HG03571 (cell line): ENCODE measurements at regions not wholly inside any gene's neighbourhood (a gene's known extent, or its start where the extent isn't known, plus 50 kb on each side); places are given as distances from the start of the nearest gene placed in this dataset.

Experiments
- ATAC-seq: cut with Tn5 transposase; IDR thresholded peaks from one replicate; pipeline ENCODE4 v1.9.1; 2021; ENCODE audit not compliant: unreplicated experiment

DNA sequence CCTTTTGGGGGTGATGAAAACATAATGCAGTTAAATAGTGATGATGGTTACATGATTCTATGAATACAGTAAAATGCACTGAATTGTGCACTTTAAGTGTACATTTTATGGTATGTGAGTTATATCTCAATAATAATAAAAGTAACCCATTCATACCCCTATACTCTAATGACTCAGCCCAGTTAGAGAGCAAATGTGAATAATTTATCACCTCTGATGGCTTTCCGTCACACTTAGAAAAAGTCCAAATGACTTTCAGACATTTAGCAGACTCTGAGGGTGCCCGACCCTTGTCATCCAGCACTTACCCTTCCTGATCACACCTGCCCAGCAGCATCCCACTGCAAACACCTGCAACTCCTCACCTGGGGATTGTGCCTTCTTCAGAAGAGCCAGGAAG, 148.1 kb upstream of the MAF start:
- no peak for ATAC-seq

DNA sequence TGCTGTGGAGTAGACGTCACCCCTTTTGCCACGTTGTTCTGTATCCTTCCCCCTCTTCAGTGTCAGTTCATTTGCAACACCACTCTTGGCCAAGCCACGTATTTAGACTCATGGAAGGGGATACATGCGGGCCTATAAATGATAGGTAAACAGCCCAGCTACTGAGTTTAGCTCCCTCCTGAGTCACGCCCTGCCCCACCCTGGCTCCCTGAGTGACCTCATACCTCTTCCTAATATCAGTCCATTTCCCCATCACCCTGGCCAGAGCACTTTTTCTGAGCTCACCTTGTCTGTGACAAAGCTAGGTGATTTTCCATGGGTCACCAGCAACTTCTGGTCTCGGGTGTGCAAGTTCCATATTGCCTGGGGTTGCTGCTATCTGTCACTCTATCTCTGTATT, 147.2 kb upstream of the MAF start:
- ATAC-seq: no peak

DNA sequence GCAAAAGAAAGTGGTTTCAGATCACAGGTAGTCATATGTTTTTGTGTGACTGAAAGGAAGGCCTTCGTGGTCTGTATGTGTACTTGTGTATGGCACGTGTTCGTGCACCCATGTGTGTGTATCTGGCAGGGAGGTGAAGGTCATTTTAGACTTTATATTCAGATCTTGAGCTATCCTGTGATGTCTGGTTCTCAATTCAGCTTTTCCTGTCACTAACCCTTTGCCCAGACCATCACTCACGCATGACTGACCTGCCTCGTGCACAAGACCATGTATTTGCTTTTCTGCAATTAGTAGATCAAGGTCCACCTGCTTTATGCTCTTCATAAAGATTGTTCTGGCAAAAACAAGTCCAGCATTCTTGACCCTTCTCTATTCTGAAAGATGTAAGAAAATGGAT, 139.7 kb upstream of the MAF start:
- ATAC-seq: no peak

DNA sequence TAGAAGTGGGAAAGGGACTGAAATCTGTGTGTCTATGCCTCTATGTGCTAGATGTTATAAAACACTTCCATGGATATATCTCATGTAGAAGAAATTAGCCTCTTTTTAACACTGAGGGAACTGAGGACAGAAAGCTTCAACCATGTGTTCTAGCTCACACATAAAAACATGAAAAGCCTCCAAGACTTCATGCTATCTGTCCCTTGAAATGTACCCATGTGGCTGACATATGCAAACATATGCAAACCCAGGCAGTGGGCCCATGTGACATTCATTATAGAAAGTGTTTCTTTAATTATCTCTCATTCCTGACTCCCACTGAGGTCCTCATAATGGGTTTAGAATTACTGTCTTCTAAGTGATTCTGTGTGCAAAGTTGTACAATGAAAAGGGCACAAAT, 134.7 kb upstream of the MAF start:
- no peak for ATAC-seq

DNA sequence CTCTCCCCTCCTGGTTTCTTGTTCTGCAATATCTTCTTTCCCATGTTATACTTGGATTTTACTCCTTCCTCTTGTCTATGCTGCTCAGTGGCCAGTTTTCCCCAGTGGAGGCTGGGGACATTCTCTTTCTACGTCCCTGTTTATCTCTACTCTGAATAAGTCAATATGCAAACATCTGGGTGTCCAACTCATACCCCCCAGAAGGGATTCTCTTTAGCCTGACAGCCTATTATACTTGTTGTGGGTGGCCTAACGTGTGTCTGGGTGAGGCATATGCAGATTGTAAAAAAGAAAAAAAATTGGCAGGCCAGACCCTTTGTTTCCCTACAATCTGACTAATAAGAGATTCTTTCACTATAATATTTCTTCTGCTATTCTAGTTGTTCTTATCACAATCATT, 134.2 kb upstream of the MAF start:
- no peak for ATAC-seq

DNA sequence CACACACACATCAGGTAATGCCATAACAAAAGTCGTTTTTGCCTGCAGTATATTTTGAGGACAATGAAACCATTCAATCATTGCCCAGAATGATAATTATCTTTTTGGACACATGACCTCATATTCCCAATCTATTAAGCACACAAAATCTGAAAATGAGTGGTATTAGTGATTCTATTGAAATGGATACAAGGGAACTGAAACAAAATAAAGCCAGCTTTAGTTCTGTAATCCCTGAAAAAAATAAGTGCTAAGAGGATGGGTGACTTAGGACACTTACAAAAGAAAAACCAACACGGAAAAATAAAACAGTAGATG, 128.3 kb upstream of the MAF start:
- no peak for ATAC-seq

DNA sequence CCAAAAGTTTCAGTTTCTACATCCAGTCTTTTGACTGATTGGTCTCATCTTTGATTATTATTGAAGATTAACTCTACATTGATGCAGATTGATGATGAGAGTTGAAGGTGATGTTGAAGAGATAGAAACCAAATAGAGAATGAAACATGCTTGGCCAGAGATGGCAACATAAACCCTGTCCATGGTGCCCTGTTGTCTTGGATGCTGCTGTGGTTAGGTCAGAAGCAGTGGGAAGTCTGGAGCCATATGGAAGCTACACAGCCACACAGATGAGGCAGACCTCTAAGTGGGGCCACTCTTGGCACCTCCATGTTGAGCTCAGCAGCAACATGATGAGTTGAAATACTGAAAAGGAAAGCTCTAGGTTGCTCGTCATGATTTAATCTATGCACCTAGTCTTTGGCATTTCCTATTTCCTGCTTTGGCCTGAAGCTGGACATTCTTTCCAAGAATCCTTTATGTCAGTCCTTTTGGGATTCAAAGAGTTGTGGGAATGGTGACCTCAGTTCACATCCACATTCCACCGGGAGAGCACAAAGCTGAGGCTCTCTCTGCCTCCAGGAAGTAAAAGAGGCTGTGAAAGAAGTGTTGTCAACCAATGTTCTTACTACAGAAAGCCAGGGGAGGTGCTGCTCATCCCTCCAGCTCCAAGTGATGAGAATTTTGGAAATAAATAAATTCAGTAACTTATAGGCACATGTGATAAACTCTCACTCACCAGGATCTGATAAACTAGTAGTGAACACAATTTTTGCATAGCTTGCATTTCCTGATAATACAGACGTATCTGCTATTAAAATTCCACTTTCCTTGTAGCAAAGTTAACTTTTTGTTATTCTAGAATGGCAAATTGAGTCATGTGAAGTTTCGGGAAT, 127.7 kb upstream of the MAF start:
- ATAC-seq: no peak

DNA sequence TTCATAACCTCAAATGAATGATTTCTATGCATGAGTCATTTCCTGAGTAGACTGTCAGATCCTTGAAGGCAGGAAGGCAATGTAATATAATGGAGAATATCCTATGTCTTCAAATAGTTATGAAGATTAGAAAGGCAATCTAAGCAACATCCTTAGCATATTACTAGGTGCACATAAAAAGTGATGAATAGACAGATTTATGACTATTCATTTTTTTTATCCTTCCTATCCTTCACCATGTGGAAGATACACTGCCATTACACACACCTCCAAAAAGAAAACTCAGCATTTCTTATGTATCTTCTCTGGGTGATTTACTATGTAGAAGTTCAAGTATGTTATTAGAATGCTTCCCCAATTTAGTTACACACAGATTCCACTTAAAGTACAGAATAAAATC, 126.4 kb upstream of the MAF start:
- no peak for ATAC-seq

DNA sequence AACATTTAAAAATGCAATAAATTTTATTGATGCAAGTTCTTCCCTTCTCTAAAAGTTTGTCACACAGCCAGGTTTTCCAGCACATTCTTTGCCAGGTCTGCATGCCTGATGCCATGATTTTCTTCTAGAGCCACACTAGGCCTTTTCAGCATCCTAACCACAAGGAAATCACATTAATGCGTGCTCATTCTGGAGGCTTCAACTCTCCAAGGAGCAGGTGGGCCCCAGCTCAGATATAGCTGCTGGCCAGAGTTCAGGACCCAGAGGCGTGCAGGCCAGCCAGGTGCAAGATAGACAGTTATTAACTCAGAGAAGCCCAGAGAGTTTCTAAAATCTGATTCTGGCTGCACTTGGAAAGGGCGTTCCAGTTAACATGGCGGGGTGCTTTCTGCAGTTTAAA, 124.5 kb upstream of the MAF start:
- no peak for ATAC-seq

DNA sequence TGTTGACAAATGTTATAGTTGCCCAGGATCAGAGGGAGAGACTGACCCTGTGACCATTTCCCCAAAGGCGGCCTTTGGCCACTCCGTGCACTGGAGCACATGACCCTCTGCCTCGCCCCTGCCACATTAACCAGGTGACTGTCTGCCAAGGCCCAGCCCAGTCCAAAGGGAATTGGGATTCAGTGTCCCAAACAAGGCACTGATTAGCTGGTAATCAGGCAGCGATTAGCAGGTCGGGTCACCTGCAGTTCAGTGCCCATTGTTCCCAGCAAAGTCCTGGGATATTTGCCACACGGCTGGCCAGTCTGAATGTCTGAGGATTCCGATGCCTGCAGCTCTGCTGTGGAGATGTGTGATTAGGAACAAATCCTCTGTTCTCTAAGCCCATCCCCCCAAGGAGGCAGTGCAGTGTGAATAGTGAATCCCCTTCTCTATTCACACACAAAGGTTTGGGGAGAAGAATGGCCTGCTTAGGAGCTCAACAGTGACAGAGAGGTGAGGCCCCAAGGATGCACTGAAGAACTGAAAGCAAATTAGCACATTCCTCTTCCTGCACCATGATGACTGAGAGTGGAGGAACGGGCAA, 123.1 kb upstream of the MAF start:
- no peak for ATAC-seq

DNA sequence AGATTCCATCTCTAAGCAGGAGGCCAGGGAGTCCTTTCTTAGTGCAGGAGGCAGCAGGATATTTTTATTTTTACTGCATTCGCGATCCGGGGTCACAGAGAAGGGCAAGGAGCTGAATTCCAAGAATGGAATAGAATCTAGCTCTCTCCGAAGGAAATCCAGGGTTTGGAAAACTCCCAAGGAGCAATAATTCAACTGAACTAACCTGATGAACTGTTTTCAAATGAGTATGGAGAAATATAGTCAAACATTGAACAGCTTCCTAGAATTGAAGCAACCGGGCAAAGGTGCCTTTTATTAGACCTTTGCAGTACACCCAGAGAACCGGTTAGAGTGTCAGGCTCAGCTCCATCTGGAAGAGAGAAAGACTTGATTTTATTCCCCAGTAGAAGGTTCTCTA, 120.7 kb upstream of the MAF start:
- ATAC-seq: no peak

DNA sequence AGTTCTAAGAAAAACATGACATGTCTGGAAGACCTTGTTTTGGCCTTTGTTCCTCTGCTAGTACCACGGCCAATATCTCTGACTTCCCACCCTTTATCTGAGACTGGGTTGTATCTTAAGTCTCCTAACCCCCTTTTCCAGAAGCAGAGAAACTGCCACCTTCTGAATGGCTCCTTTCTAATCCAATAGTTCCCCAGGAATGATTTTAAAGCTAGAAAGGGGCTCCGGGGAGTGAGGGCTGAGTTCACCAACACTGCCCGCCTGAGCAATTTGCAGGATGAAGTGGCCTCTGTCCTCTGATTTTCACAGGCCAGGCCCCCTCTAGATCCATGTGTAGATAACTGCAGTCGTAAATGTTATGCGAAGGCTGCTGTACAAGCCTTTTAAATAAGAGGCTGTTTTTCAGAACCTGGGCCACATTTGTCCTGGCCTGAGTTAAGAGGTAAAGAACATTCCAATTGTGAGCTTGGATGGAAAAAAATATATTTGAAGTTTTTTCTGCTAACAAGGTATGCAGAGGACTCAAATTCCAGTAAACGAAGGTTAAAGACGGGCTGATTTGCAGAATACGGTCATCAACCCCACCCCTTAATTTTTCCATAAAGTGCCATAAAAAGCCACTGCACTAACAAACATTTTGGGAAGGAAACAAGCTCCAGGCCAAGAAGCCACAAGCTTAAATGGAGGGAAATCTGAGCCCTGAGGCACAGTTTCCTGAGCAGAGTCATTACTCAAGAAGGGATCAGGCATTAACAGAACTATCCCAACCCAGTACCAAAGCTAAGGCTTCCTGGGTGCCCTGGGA, 117.0 kb upstream of the MAF start:
- no peak for ATAC-seq

DNA sequence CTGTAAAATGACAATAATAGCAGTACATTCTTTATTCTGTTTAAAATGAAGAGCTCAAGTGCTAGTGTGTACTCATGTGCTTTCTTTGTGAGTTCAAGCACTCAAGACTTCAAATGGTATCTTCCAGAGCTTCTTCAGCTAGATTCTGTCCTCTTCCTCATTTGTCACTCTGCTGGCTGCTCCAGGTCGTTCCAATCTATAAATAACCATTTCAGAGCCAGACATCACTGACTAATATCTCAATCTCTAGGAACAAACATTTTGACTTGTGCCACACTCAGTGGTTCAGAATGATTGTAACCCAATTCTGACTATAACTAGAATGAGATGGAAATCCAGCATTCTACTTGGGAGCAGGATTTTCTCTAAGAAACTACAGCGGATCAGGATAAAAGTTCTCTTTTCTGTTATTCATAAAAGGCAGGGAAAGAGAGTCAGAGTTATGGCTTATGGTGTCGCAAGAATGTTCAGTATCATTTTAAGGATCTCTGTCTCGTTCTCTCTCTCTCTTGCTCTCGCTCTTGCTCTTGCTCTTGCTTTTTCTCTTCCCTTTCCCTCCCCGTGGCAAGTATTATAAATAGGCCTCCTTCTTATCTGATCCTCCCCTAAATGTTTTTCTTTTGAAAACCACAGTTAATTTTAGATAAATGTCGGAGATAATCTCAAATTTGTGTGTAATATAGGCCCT, 116.3 kb upstream of the MAF start:
- ATAC-seq: no peak

DNA sequence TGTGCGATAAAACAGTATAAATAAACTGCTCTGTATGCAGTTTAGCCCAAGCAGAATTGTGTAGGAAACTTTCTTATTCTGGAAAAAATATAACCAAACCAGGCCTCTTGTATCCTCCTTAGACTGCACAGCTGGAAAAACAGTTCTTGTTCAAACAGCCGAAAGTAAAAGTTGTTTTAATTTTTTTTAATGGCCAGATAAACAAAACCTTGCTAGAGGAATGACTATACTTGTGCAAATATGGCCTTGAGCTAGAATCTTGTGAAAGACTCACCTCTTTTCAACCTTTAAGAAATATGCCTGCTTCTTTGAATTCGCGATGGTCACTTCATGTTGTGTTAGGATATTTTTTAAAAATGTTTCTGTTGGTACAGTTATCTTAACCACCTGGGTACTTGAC, 114.5 kb upstream of the MAF start:
- ATAC-seq: no peak

DNA sequence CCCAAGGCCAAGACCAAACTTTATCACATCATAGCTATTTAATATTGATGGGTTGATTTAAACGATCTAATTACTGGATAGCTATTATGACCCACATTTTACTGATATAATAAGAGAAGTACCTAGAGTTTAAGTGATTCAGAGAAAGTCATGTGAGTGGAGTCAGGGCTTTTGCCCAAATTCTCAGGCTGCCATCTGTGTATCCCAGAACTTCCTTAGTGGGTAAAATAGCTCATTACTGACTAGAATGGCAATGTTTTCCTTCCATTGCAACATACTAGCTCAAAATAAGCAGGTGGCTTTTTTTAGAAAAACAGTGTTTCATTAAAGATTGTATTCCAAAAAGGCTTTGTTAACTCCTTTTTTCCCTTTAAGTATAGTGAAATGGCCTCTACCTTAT, 113.9 kb upstream of the MAF start:
- ATAC-seq: no peak

DNA sequence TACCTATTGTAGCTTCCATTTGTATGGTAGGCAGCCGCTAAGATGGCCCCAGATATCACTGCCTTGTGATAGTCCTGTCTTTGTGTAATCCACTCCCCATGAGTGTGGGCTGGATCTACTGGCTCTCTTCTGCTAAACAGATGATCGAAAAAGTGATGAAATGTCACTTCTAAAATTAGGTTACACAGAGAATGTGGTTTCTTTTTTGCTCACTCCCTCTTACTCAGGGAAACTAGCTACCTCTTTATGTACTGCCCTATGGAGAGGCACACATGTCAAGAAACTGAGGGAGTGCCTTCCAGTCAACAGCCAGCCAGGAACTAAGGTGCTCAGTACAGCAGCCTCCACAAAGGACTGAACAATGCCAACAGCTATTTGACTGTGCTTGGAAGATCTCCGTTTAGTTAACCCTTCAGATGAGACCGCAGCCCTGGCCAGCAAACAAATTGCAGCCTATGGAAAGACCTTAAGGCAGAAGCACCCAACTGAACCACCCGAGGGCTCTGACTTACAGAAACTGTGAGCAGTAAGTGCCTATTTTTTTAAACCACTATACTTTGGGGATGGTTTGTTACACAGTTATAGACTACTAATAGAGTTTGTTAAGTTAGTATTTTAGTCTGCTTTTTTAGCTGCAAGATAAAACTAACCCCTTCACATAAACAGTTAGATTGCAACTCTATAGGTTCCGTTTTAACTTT, 113.2 kb upstream of the MAF start:
- no peak for ATAC-seq

DNA sequence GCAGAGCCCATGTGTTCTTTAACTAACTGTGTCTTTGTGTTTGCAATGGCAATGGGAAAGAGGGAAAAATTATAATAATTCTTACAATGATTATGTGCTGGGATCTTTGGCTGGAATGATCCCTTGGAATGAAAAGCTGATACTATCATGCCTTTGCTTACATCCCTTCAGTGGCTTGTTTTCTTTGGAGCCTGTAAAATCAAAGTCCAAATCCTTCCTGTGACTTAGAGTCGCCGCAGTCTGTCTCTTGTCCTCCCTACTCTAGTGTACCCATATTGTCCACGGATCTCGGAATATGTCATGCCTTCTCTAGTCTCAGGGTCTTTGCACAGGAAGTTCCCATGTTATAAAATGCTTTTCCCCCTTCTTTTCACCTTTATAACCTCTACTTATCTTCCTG, 111.7 kb upstream of the MAF start:
- no peak for ATAC-seq

DNA sequence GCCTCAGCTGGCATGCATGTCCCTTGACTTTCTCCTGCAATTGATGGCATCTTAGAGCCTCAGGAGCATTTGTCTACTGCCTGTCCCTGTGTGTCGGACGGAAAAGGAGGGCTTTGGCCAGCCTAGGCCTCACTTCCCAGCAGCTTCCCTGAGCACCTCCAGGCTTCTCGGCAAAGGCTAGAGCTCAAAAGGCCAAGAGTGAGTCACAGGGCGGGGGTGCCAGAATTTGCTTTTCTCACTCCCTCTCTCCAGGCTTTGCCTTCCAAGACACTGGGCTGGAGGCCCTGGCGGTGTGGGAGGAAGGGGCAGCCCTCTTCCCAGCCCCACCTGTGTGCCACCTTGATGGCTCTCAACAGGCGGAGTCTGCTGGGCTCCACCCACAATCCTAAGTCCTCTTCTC, 107.3 kb upstream of the MAF start:
- no peak for ATAC-seq

DNA sequence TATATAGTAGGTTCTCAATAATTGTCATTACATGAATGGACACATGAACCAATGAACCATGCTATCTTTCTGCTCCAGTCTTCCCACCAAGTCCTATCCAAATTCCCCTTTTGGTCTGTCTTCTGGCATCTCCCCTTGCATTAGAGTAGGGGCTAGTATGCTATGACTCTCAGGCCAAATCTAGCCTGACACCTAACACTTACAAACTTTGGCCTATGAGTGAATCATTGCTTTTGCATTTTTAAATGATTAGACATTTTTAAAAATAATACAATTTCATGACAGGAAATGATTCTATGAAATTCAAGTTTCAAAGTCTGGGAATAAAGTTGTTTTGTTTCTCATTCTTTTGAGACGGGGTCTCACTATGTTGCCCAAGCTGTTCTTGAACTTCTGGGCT, 102.5 kb upstream of the MAF start:
- no peak for ATAC-seq

DNA sequence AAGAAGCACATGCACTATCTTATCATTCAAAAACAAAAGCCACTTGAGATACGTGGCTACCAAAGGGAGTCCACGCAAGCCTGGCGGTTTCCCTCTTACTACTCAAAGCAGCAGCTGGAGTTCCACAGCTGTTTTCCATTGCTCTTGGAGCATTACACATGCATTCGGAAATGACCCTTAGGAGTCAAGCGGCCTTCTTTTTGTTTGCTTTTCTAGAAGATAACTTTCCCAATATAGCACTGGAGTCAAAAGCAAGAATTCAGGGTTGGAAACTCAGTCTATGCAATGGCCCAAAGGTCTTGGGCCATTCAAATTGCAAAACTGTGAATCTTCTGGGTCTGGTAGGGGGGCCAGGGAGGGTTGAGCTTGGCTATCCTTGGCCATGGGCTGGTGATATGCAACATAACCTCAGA, 97.8 kb upstream of the MAF start:
- no peak for ATAC-seq

DNA sequence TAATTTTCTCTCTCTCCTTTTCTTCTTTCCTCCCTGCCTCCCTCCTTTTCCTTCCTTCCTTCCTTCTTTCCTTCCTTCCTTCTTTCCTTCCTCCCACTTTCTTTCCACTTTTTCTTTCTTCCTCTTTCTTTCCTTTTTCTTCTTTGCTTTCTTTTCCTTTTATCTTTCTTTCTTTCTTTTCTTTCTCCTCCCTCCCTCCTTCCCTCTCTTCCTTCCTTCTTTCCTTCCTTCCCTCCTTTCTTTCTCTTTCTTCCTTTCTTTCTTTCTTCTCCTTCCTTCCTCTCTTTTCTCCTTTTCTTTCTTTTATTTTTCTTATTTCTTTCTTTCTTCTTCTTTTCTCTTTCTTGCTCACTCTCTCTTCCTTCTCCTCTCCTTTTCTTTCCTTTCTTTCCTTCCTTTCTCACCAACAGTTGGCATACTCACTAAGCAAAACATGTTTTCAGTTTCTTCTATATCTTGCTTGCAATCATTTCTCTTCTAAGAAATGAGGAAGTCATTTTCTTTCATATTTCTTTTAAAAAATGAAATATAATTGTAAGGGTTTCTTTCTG, 97.1 kb upstream of the MAF start:
- ATAC-seq: no peak
